ENCODE measurements at regions not wholly inside any gene's neighbourhood (a gene's known extent, or its start where the extent isn't known, plus 50 kb on each side); places are given as distances from the start of the nearest gene placed in this dataset.

DNA sequence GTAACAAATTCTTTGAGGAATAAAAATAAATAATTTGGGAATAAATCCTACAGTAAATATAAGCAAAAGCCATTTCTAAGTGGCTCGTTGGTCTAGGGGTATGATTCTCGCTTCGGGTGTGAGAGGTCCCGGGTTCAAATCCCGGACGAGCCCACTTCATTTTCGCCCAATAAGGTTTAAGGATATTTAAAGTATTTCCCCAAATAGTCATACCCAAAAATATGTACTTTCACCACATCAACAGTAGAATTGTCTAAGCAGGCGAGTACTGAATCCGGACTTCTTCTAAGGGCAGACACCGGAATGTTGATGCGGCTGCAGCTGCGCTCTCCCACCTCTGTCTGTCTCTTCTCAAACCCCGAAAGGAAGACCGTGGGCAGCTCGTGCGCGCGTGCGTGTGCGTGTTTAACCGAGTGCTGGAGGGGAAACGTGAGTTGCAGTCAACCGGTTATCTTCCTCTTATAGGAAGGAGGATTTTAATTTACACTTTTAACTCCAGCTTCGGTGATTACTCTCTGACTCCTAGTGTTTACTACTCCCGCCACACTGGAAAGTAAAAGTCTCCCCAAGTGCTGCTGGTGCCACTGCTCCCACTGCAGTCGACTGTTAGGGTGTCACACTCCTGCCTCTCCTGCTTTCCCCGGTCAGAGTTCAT, 155.7 kb upstream of the PRSS16 start:
- WGBS: 3% methylated on average over 15 of the region's 27 CpGs
- H3K9me3 ChIP-seq (ENCODE audit: insufficient read depth, low read depth, low read length): no peaks in the 10 kb centered on the region
- H3K4me3 ChIP-seq (ENCODE audit: low read length): peak overlapping the region; percentile 78
- no peaks in the 10 kb centered on the region; the same call in 1 of the 2 replicates for H3K4me1 ChIP-seq (ENCODE audit: insufficient read depth, low read length)
- H3K36me3 ChIP-seq (ENCODE audit: insufficient read depth, low read length): no peaks in the 10 kb centered on the region
- H3K27ac ChIP-seq (ENCODE audit: low read depth, low read length): no peak overlapping the region
- H3K27me3 ChIP-seq (ENCODE audit: insufficient read depth, low read length): peaks cover 37% of the 10 kb centered on the region
- H3K9ac ChIP-seq (ENCODE audit: low read depth, low read length): peak overlapping the region; percentile 30; the same call in 1 of the 2 replicates

DNA sequence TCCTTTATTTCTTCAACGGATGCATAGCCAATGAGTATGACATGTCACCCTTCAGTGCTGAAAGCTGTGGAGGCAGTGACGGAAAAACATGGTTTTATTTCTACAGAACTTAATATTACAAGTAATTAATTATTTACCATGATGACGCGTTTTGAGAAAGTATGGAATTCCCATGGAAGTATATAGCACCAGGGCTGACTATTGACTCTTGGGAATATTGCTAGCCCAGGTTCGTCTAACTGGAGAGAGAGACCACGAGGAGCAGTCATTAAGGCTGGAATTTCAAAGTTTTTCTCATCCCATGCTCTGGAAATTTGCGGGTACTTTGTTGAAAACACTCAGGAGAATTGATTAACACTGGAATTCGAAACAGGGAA, 155.2 kb upstream of the PRSS16 start:
- H3K9me3 ChIP-seq (ENCODE audit: insufficient read depth, low read depth, low read length): no peaks in the 10 kb centered on the region
- WGBS: 42% methylated on average over 7 of the region's 8 CpGs
- H3K4me1 ChIP-seq (ENCODE audit: insufficient read depth, low read length): no peaks in the 10 kb centered on the region; the same call in 1 of the 2 replicates
- no peak overlapping the region for H3K27ac ChIP-seq (ENCODE audit: low read depth, low read length)
- H3K9ac ChIP-seq (ENCODE audit: low read depth, low read length): no peak overlapping the region
- peak overlapping the region; percentile 78 for H3K4me3 ChIP-seq (ENCODE audit: low read length)
- no peaks in the 10 kb centered on the region for H3K36me3 ChIP-seq (ENCODE audit: insufficient read depth, low read length)
- H3K27me3 ChIP-seq (ENCODE audit: insufficient read depth, low read length): peaks cover 43% of the 10 kb centered on the region

GRCh38 chr6:27095914-27096313, 151.6 kb upstream of the PRSS16 start:
- Histone ChIP-seq H3K27ac (ENCODE audit: low read depth, low read length) (no peak overlapping the region), H3K9ac (ENCODE audit: low read depth, low read length) (no peak overlapping the region), H3K27me3 (ENCODE audit: insufficient read depth, low read length) (peaks cover 37% of the 10 kb centered on the region), H3K4me3 (ENCODE audit: low read length) (peak overlapping the region; percentile 96), H3K36me3 (ENCODE audit: insufficient read depth, low read length) (no peaks in the 10 kb centered on the region), H3K9me3 (ENCODE audit: insufficient read depth, low read depth, low read length) (no peaks in the 10 kb centered on the region), H3K4me1 (ENCODE audit: insufficient read depth, low read length) (no peaks in the 10 kb centered on the region; the same call in 1 of the 2 replicates)
- 79% methylated on average over 3 of the region's 3 CpGs for WGBS

- Histone ChIP-seq H3K27ac (ENCODE audit: low read depth, low read length) (no peak overlapping the region), H3K27me3 (ENCODE audit: insufficient read depth, low read length) (peaks cover 36% of the 10 kb centered on the region), H3K4me3 (ENCODE audit: low read length) (peak overlapping the region; percentile 96), H3K4me1 (ENCODE audit: insufficient read depth, low read length) (no peaks in the 10 kb centered on the region; the same call in 1 of the 2 replicates), H3K9ac (ENCODE audit: low read depth, low read length) (peak overlapping the region; percentile 65), H3K36me3 (ENCODE audit: insufficient read depth, low read length) (no peaks in the 10 kb centered on the region), H3K9me3 (ENCODE audit: insufficient read depth, low read depth, low read length) (no peaks in the 10 kb centered on the region)
- WGBS: under 1% methylated on average over 42 of the region's 45 CpGs
Measured at GRCh38 chr6:27096834-27097511, 150.5 kb upstream of the PRSS16 start.

DNA sequence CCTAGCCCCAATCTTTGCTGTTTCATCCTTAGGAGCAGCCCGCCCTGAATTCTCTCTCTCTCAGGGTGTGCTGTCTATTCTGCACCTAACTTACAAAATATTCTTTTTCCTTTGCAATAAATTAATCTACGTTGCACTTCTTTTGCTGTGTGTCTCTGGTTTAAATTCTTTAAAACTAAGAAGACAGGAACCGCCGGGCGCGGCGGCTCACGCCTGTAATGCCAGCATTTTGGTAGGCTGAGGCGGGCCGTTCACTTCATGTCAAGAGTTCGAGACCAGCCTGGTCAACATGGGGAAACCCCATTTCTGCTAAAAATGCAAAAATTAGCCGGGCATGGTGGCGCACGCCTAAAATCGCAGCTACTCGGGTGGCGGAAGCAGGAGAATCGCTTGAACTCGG, 148.5 kb upstream of the PRSS16 start:
- 94% methylated on average over 19 of the region's 19 CpGs for WGBS
- no peak overlapping the region for H3K4me3 ChIP-seq (ENCODE audit: low read length)
- H3K9me3 ChIP-seq (ENCODE audit: insufficient read depth, low read depth, low read length): no peaks in the 10 kb centered on the region
- H3K36me3 ChIP-seq (ENCODE audit: insufficient read depth, low read length): no peaks in the 10 kb centered on the region
- no peak overlapping the region for H3K27ac ChIP-seq (ENCODE audit: low read depth, low read length)
- no peak overlapping the region for H3K9ac ChIP-seq (ENCODE audit: low read depth, low read length)
- peaks cover 23% of the 10 kb centered on the region for H3K27me3 ChIP-seq (ENCODE audit: insufficient read depth, low read length)
- no peaks in the 10 kb centered on the region for H3K4me1 ChIP-seq (ENCODE audit: insufficient read depth, low read length)

GRCh38 chr6:27100921-27101320, 146.6 kb upstream of the PRSS16 start:
- H3K9me3 ChIP-seq (ENCODE audit: insufficient read depth, low read depth, low read length): no peaks in the 10 kb centered on the region
- H3K4me1 ChIP-seq (ENCODE audit: insufficient read depth, low read length): no peaks in the 10 kb centered on the region
- no peaks in the 10 kb centered on the region for H3K36me3 ChIP-seq (ENCODE audit: insufficient read depth, low read length)
- H3K9ac ChIP-seq (ENCODE audit: low read depth, low read length): no peak overlapping the region
- no peak overlapping the region for H3K27ac ChIP-seq (ENCODE audit: low read depth, low read length)
- 80% methylated on average over 1 of the region's 3 CpGs for WGBS
- no peak overlapping the region for H3K4me3 ChIP-seq (ENCODE audit: low read length)
- H3K27me3 ChIP-seq (ENCODE audit: insufficient read depth, low read length): peaks cover 17% of the 10 kb centered on the region

- H3K27ac ChIP-seq (ENCODE audit: low read depth, low read length): no peak overlapping the region
- H3K4me1 ChIP-seq (ENCODE audit: insufficient read depth, low read length): no peaks in the 10 kb centered on the region
- no peak overlapping the region for H3K9ac ChIP-seq (ENCODE audit: low read depth, low read length)
- H3K9me3 ChIP-seq (ENCODE audit: insufficient read depth, low read depth, low read length): no peaks in the 10 kb centered on the region
- H3K36me3 ChIP-seq (ENCODE audit: insufficient read depth, low read length): no peaks in the 10 kb centered on the region
- H3K27me3 ChIP-seq (ENCODE audit: insufficient read depth, low read length): peaks cover 8% of the 10 kb centered on the region
- WGBS: 80% methylated on average over 3 of the region's 3 CpGs
- H3K4me3 ChIP-seq (ENCODE audit: low read length): no peak overlapping the region
Measured at GRCh38 chr6:27101824-27102223, 145.7 kb upstream of the PRSS16 start.

DNA sequence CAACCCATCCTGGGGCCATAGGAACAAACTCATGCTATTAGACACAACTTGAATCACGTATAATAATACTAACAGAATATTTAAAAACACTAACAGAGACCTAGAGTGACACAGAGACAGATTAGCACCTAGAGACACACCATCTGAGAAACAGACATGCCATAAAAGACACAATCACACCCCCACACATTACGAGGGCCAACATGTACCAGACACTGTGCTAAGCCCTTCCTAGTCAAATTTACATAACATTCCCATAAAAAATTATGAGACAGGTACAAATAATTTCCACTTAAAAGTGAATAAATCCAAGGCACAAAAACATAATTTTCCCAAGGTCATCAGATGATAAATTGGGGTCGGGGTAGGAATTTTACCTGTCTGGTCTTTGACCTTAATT, 141.1 kb upstream of the PRSS16 start:
- Histone ChIP-seq H3K27me3 (ENCODE audit: insufficient read depth, low read length) (no peaks in the 10 kb centered on the region), H3K9ac (ENCODE audit: low read depth, low read length) (no peak overlapping the region), H3K36me3 (ENCODE audit: insufficient read depth, low read length) (no peaks in the 10 kb centered on the region), H3K9me3 (ENCODE audit: insufficient read depth, low read depth, low read length) (peaks cover 13% of the 10 kb centered on the region; the same call in 1 of the 2 replicates), H3K27ac (ENCODE audit: low read depth, low read length) (no peak overlapping the region), H3K4me3 (ENCODE audit: low read length) (no peak overlapping the region), H3K4me1 (ENCODE audit: insufficient read depth, low read length) (no peaks in the 10 kb centered on the region)
- 89% methylated on average over 3 of the region's 3 CpGs for WGBS

- H3K36me3 ChIP-seq (ENCODE audit: insufficient read depth, low read length): no peaks in the 10 kb centered on the region
- H3K4me1 ChIP-seq (ENCODE audit: insufficient read depth, low read length): no peaks in the 10 kb centered on the region
- H3K27ac ChIP-seq (ENCODE audit: low read depth, low read length): no peak overlapping the region
- H3K9me3 ChIP-seq (ENCODE audit: insufficient read depth, low read depth, low read length): peaks cover 35% of the 10 kb centered on the region
- no peak overlapping the region for H3K9ac ChIP-seq (ENCODE audit: low read depth, low read length)
- no peak overlapping the region for H3K4me3 ChIP-seq (ENCODE audit: low read length)
- no peaks in the 10 kb centered on the region for H3K27me3 ChIP-seq (ENCODE audit: insufficient read depth, low read length)
- WGBS: 94% methylated on average over 2 of the region's 2 CpGs
Measured at GRCh38 chr6:27111743-27112142, 135.8 kb upstream of the PRSS16 start.

DNA sequence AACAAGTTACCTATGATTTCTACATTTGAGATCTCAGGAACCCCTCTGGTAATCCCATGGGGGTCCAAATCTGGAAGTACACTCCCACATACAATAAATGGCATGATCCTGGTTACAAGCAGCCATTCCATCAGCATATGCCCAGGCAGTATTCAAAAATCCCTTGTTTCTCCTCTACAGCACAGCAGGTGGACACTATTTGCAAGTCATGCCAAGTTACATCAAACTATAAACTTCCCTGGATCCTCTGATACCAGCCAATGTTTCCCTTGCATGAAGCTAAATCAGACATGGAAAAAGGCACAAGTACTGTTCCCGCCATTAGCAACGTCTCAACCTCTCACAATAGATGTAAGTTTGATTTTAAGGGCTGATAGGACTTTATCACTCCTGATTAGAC, 134.5 kb upstream of the PRSS16 start:
- 86% methylated on average over 2 of the region's 2 CpGs for WGBS
- Histone ChIP-seq H3K4me1 (ENCODE audit: insufficient read depth, low read length) (no peaks in the 10 kb centered on the region), H3K27ac (ENCODE audit: low read depth, low read length) (no peak overlapping the region), H3K9me3 (ENCODE audit: insufficient read depth, low read depth, low read length) (peaks cover 35% of the 10 kb centered on the region), H3K4me3 (ENCODE audit: low read length) (no peak overlapping the region), H3K9ac (ENCODE audit: low read depth, low read length) (no peak overlapping the region), H3K27me3 (ENCODE audit: insufficient read depth, low read length) (no peaks in the 10 kb centered on the region), H3K36me3 (ENCODE audit: insufficient read depth, low read length) (no peaks in the 10 kb centered on the region)

DNA sequence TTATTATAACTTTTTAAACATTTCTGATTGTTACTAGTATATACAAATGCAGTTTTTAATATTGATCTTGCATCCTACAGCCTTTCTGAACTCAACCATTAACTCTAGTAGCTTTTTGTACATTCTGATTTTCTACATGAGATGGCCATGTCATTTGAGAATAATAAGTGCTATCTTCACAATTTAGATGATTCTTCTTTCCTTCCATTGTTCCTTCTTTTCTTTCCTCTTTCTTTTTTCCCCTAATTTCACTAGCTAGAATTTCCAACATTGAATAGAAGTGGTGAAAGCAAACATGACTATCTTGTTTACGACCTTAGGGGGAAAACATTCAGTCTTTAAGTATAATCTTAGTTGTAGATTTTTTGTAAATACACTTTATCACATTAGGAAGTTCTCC, 128.2 kb upstream of the PRSS16 start:
- no peak overlapping the region for H3K4me3 ChIP-seq (ENCODE audit: low read length)
- no peaks in the 10 kb centered on the region for H3K4me1 ChIP-seq (ENCODE audit: insufficient read depth, low read length)
- H3K27me3 ChIP-seq (ENCODE audit: insufficient read depth, low read length): no peaks in the 10 kb centered on the region
- no peaks in the 10 kb centered on the region for H3K36me3 ChIP-seq (ENCODE audit: insufficient read depth, low read length)
- no peaks in the 10 kb centered on the region for H3K9me3 ChIP-seq (ENCODE audit: insufficient read depth, low read depth, low read length)
- no peak overlapping the region for H3K9ac ChIP-seq (ENCODE audit: low read depth, low read length)
- H3K27ac ChIP-seq (ENCODE audit: low read depth, low read length): no peak overlapping the region
- no CpG with 5 or more reads among the region's 1 CpG for WGBS
